Hepatocyte (in vitro differentiated cells): ENCODE measurements at regions not wholly inside any gene's neighbourhood (a gene's known extent, or its start where the extent isn't known, plus 50 kb on each side); places are given as distances from the start of the nearest gene placed in this dataset.
A peak's percentile ranks its signal among the peaks of the same experiment; 100 is the strongest.

Experiments
- DNase-seq: peaks from one replicate; pipeline ENCODE4 v3.0.0-alpha.2; 2016; ENCODE audit warnings: low spot score
- H2AFZ ChIP-seq: fragments of 200-600 bp; sonication (generic); 2 replicates; pipeline ENCODE4 v1.6.0; 2016; ENCODE audit warnings: antibody characterized with exemption, mild to moderate bottlenecking
- H3K27ac ChIP-seq: fragments of 200-600 bp; sonication (generic); 2 replicates; pipeline ENCODE4 v1.5.1; 2016; ENCODE audit warnings: mild to moderate bottlenecking
- H3K27me3 ChIP-seq: fragments of 200-600 bp; sonication (generic); 2 replicates; pipeline ENCODE4 v1.6.1; 2016
- H3K36me3 ChIP-seq: fragments of 200-600 bp; sonication (generic); replicated peaks from 2 replicates; pipeline ENCODE4 v1.5.1; 2016; ENCODE audit warnings: low read depth; ENCODE audit not compliant: insufficient read depth
- H3K4me1 ChIP-seq: fragments of 200-600 bp; sonication (generic); 2 replicates; pipeline ENCODE4 v1.5.1; 2016; ENCODE audit warnings: mild to moderate bottlenecking, moderate library complexity; ENCODE audit not compliant: insufficient read depth
- H3K4me2 ChIP-seq: fragments of 200-600 bp; sonication (generic); 2 replicates; pipeline ENCODE4 v1.6.0; 2016
- H3K4me3 ChIP-seq: fragments of 200-600 bp; sonication (generic); 2 replicates; pipeline ENCODE4 v1.5.1; 2016; ENCODE audit warnings: mild to moderate bottlenecking
- H3K79me2 ChIP-seq: fragments of 200-600 bp; sonication (generic); 2 replicates; pipeline ENCODE4 v1.6.0; 2017; ENCODE audit warnings: mild to moderate bottlenecking
- H3K9me2 ChIP-seq: fragments of 200-600 bp; sonication (generic); replicated peaks from 2 replicates; pipeline ENCODE4 v1.6.0; 2017; ENCODE audit warnings: mild to moderate bottlenecking; ENCODE audit not compliant: insufficient read depth
- H3K9me3 ChIP-seq: fragments of 200-600 bp; sonication (generic); 2 replicates; pipeline ENCODE4 v1.5.1; 2016; ENCODE audit warnings: low read depth, mild to moderate bottlenecking
- H4K20me1 ChIP-seq: fragments of 200-600 bp; sonication (generic); 2 replicates; pipeline ENCODE4 v1.6.0; 2016; ENCODE audit warnings: mild to moderate bottlenecking; ENCODE audit not compliant: insufficient read depth, poor library complexity, severe bottlenecking
- EZH2 ChIP-seq: fragments of 200-600 bp; sonication (generic); IDR thresholded peaks from 2 replicates; pipeline ENCODE4 v1.6.1; 2016; ENCODE audit warnings: antibody characterized with exemption, mild to moderate bottlenecking, borderline replicate concordance
- EZH2phosphoT487 ChIP-seq: fragments of 200-600 bp; sonication (generic); IDR thresholded peaks from one replicate; pipeline ENCODE4 v1.6.1; 2018; ENCODE audit warnings: antibody characterized with exemption, mild to moderate bottlenecking, low read depth, moderate library complexity; ENCODE audit not compliant: unreplicated experiment, severe bottlenecking
- WGBS: methylation state at CpG from one replicate; pipeline ENCODE4 v1.1.6; 2016; ENCODE audit warnings: low lambda C conversion rate; ENCODE audit errors: missing lambda C conversion rate; 5-methylcytosine and 5-hydroxymethylcytosine counted together
- TF ChIP-seq, protein P1 (sequence below): fragments of 200-600 bp; sonication (generic); IDR thresholded peaks from 2 replicates; pipeline ENCODE4 v1.5.1; 2016; ENCODE audit warnings: antibody characterized with exemption, mild to moderate bottlenecking; ENCODE audit not compliant: poor library complexity

DNA sequence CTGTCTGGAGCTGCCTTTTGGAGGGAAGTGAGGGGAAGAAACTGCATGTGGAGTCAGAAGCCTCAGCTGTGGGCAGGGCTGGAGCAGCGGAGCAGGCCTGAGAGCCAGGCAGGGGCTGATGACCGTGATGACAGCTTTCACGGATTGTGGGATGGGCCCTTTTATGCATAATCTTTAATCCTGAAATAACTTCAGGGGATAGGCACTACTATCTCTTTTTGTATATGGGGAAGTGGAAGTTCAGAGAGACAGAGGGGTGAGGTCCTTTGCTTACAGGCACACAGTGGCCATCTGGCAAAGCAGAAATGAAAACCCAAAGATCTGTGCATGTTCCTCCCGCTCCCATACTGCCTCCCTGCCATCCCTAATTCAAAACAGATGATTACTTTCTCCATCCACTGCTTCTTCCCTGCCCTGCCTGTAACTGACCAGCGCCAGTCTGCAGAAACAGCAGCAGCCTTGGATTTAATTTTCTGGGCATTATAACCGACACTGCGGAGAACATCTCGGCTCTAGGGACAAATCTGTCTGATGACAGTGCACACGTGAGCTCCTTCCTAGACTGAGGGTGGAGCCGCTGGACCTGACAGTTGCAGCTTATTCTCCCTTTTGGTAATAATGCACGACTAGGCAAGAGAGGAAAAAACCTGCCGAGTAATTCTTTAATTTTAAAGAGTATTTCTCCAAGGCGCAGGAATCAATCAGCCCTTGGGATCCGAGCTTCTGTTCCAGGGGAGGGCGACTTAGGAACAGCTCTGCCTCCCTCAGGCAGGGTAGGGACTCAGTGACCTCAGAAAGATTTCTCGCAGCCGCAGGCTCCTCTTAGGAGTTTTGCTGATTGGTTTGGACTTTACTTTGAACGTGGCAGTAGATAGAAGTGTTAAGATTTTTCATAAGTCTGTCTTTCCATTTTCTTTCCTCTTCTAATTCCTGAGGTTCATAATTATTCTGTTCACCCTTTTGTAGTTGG, 95.4 kb downstream of the UTP18 start:
- no peaks in the 10 kb centered on the region for H3K9me2 ChIP-seq
- no peaks in the 10 kb centered on the region for H4K20me1 ChIP-seq
- no peaks in the 10 kb centered on the region for H3K36me3 ChIP-seq
- H3K27ac ChIP-seq = peak overlapping the region; percentile 39
- H3K9me3 ChIP-seq = no peaks in the 10 kb centered on the region
- no peak overlapping the region for H3K4me3 ChIP-seq
- WGBS = 57% methylated on average over 18 of the region's 18 CpGs
- no peak for DNase-seq
- H2AFZ ChIP-seq = no peak overlapping the region
- H3K27me3 ChIP-seq = no peaks in the 10 kb centered on the region
- H3K4me1 ChIP-seq = no peaks in the 10 kb centered on the region
- H3K79me2 ChIP-seq = no peaks in the 10 kb centered on the region
- H3K4me2 ChIP-seq = no peak overlapping the region
- no peak for TF ChIP-seq EZH2
- TF ChIP-seq, protein P1, sequence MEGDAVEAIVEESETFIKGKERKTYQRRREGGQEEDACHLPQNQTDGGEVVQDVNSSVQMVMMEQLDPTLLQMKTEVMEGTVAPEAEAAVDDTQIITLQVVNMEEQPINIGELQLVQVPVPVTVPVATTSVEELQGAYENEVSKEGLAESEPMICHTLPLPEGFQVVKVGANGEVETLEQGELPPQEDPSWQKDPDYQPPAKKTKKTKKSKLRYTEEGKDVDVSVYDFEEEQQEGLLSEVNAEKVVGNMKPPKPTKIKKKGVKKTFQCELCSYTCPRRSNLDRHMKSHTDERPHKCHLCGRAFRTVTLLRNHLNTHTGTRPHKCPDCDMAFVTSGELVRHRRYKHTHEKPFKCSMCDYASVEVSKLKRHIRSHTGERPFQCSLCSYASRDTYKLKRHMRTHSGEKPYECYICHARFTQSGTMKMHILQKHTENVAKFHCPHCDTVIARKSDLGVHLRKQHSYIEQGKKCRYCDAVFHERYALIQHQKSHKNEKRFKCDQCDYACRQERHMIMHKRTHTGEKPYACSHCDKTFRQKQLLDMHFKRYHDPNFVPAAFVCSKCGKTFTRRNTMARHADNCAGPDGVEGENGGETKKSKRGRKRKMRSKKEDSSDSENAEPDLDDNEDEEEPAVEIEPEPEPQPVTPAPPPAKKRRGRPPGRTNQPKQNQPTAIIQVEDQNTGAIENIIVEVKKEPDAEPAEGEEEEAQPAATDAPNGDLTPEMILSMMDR = no peak
- no peak for TF ChIP-seq EZH2phosphoT487

DNA sequence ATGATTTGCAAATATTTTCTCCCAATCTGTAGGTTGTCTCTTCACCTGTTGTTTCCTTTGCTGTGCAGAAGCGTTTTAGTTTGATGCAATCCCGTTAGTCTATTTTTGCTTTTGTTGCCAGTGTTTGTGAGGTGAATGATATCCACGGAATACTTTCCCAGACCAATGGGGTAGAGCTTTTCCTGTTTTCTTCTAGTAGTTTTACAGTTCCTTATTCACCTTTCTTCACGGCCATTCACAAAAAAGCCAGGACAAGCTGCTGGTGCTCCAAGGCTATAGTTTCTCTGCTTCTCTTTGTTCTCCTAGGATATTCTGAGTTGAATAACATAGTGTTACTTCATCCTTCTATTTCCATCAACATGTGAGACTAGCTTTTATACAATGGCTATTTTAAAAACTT, 98.7 kb downstream of the UTP18 start:
- Histone ChIP-seq H3K4me3 (no peak overlapping the region), H3K4me1 (no peaks in the 10 kb centered on the region), H3K9me3 (no peaks in the 10 kb centered on the region), H2AFZ (no peak overlapping the region), H3K9me2 (no peaks in the 10 kb centered on the region), H3K4me2 (no peak overlapping the region), H4K20me1 (no peaks in the 10 kb centered on the region), H3K36me3 (no peaks in the 10 kb centered on the region), H3K79me2 (no peaks in the 10 kb centered on the region), H3K27ac (no peak overlapping the region), H3K27me3 (no peaks in the 10 kb centered on the region)
- WGBS = 97% methylated on average over 4 of the region's 4 CpGs
- TF ChIP-seq EZH2phosphoT487 (no peak), EZH2 (no peak)
- TF ChIP-seq, protein P1 = no peak
- no peak for DNase-seq

- Histone ChIP-seq H3K9me2 (no peaks in the 10 kb centered on the region), H3K79me2 (no peaks in the 10 kb centered on the region), H3K36me3 (no peaks in the 10 kb centered on the region), H3K9me3 (no peaks in the 10 kb centered on the region), H3K4me1 (no peaks in the 10 kb centered on the region), H3K4me3 (no peak overlapping the region), H4K20me1 (no peaks in the 10 kb centered on the region), H2AFZ (no peak overlapping the region), H3K27me3 (no peaks in the 10 kb centered on the region), H3K4me2 (no peak overlapping the region), H3K27ac (no peak overlapping the region)
- 63% methylated on average over 7 of the region's 7 CpGs for WGBS
- TF ChIP-seq EZH2phosphoT487 (no peak), EZH2 (no peak)
- no peak for DNase-seq
These were observed 102.7 kb downstream of the UTP18 start for GRCh38 chr17:51362811-51363585.

DNA sequence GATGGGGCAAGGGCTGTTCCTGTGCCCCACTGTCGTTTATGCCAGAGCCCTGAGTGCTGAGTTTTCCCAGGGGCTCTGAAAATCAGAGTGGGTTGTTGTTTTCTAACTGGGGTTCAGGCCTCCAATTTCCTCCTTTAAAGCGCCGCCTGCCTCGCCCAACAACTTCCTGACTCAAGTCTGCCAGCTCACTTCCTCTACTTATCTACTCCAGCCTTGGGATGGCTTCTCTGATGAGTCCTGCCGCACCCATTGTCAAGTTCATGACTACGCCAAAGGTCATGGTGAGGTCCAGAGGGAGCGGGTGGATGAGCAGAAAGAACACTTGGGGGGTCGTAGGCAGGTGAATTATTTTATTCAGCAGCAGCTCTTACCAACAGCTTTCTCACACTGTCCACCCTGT, 104.7 kb downstream of the UTP18 start:
- TF ChIP-seq EZH2phosphoT487 (no peak), EZH2 (no peak)
- TF ChIP-seq, protein P1 = no peak
- Histone ChIP-seq H3K27me3 (no peaks in the 10 kb centered on the region), H3K9me2 (no peaks in the 10 kb centered on the region), H3K27ac (no peak overlapping the region), H3K4me1 (no peaks in the 10 kb centered on the region), H4K20me1 (no peaks in the 10 kb centered on the region), H3K4me2 (no peak overlapping the region), H3K79me2 (no peaks in the 10 kb centered on the region), H3K4me3 (no peak overlapping the region), H3K36me3 (no peaks in the 10 kb centered on the region), H3K9me3 (no peaks in the 10 kb centered on the region), H2AFZ (no peak overlapping the region)
- 82% methylated on average over 8 of the region's 8 CpGs for WGBS
- DNase-seq = no peak
